ENCODE measurements at regions not wholly inside any gene's neighbourhood (a gene's known extent, or its start where the extent isn't known, plus 50 kb on each side); places are given as distances from the start of the nearest gene placed in this dataset.

- no peak for TF ChIP-seq CTCF (IDR thresholded peaks at IDR 0.05; ENCODE audit: insufficient read depth, low read length, poor library complexity, severe bottlenecking)
- no peak for TF ChIP-seq EZH2phosphoT487 (conservative IDR thresholded peaks at IDR 0.05; ENCODE audit: low read length)
These were observed 89.6 kb upstream of the SOX5 start for GRCh38 chr12:24039113-24039525.
